ENCODE measurements at regions not wholly inside any gene's neighbourhood (a gene's known extent, or its start where the extent isn't known, plus 50 kb on each side); places are given as distances from the start of the nearest gene placed in this dataset.

DNA sequence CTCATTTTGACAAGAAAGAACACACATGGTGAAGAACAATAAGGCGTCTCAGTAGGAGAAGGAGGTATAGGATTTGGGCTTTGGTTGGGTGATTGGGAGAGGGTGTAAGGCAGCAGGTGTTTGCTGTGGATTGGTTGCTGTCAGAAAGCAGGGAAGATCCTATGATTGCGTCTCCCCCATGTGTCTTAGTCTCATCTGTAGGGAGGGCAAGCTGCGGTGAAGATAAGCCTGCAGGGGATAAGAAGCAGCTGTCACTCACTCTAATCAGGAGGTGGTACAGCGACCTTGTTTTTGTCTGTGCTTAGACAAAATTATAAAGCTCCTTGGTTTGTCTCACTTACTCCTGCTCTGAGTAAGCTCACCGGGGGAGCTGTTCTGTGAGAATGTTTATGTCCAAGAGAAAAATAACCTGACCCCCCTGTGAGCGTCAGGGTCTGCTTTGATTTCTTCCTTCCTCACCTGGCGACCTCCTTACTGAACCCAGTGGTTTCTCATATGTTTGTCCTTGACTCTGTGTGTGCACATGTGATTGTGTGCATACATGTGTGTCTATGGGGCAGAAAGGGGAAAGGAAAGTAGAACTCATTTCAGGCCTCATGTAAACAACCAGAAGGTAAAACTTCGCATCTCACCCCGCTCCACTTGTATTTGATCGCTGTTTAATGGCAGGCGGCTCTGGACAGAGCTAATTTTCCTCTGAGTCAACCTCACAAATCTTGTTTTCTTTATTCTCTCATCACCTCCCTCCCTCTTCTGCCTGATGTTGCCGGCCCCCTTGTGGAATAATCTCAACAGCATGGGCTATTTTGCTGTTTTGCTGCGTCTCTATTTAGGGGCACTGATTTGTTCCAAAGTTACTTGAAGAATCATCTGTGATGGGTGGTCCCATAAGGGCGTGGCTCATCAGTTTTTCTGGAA lies 105.6 kb downstream of the TENT4A start:
- TF ChIP-seq, protein P1, sequence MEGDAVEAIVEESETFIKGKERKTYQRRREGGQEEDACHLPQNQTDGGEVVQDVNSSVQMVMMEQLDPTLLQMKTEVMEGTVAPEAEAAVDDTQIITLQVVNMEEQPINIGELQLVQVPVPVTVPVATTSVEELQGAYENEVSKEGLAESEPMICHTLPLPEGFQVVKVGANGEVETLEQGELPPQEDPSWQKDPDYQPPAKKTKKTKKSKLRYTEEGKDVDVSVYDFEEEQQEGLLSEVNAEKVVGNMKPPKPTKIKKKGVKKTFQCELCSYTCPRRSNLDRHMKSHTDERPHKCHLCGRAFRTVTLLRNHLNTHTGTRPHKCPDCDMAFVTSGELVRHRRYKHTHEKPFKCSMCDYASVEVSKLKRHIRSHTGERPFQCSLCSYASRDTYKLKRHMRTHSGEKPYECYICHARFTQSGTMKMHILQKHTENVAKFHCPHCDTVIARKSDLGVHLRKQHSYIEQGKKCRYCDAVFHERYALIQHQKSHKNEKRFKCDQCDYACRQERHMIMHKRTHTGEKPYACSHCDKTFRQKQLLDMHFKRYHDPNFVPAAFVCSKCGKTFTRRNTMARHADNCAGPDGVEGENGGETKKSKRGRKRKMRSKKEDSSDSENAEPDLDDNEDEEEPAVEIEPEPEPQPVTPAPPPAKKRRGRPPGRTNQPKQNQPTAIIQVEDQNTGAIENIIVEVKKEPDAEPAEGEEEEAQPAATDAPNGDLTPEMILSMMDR (IDR thresholded peaks at IDR 0.05): no peak
- TF ChIP-seq POLR2A (IDR thresholded peaks at IDR 0.05): no peak
- no peak for TF ChIP-seq POLR2AphosphoS5 (IDR thresholded peaks at IDR 0.05)

Data from prostate gland (tissue), 2 donors.